Femur (tissue), 1 donor: ENCODE measurements at regions not wholly inside any gene's neighbourhood (a gene's known extent, or its start where the extent isn't known, plus 50 kb on each side); places are given as distances from the start of the nearest gene placed in this dataset.
"Not testable (repeated sequence)": the region's sequence is repeated elsewhere in the genome, so short reads cannot be mapped to it uniquely, and the experiment has no call there.

Source experiments
- DNase-seq: peaks from one replicate; pipeline ENCODE4 v3.0.0-alpha.2; 2017

- DNase-seq, result no peak
Observed at GRCh38 chr6:97689078-97689754, 406.2 kb upstream of the MMS22L start.

DNA sequence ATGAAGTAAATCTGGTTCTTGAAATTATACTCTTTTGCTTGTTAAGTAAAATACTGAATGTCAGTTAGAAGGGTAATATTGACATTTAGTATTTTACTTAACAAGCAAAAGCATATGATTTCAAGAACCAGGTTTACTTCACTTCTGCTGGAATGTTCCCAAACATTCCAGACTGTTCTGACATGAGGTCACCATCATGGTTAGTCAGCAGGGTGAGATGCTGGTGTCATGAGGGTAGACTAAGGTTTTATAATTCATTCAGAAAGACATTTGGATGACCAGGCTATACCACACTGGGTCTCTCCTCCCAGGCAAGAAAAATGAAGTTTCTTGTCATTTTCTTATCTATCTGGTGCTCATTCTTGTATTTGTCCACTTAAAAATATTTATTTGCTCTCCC lies 414.4 kb upstream of the MMS22L start:
- DNase-seq, result no peak

DNA sequence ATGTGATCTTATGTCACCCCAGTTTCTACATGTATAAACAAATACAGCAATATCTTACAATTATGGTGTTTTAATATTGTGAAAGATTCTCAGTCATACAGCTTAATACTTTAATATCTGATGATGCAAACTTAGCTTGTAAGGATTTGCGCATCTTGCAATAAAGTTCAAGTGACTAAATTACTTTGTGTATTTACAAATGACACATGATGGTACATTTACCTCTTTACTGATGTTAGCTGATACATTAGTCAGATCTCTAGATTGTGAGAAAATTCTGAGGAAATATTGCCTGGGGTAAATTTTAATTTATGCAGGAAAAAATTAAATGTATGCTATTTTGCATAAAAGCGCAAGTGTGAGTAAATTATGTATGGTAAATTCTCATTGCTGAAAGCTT lies 418.8 kb upstream of the MMS22L start:
- no peak for DNase-seq

GRCh38 chr6:97702248-97702647 lies 419.2 kb upstream of the MMS22L start:
- no peak for DNase-seq

- DNase-seq, result no peak
Observed at GRCh38 chr6:97703661-97704060, 420.6 kb upstream of the MMS22L start.

- DNase-seq, result no peak
Observed at GRCh38 chr6:97705568-97705967, 422.6 kb upstream of the MMS22L start.

- DNase-seq, result no peak
Observed at GRCh38 chr6:97712751-97713150, 429.7 kb upstream of the MMS22L start.

GRCh38 chr6:97714772-97715171 lies 431.8 kb upstream of the MMS22L start:
- DNase-seq, result no peak

DNA sequence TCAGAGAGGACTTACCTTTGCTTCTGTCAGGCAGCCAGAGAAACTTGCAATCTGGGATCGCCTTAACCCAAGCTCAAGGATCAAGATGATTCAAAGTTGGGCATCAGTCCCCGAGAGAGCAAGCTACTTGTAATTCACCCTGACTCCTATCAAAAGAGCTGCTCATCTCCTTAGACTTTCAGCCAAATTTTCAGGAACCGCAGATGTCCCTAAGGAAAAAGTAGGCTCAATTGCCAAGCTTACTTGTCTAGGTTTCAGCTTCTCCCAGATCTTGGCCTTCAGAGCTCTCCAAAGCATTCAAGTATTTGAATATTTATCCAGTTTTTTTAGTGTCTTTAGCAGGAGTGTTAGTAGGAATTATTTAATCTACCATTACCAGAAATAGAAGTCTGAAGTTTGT lies 434.1 kb upstream of the MMS22L start:
- no peak for DNase-seq

DNA sequence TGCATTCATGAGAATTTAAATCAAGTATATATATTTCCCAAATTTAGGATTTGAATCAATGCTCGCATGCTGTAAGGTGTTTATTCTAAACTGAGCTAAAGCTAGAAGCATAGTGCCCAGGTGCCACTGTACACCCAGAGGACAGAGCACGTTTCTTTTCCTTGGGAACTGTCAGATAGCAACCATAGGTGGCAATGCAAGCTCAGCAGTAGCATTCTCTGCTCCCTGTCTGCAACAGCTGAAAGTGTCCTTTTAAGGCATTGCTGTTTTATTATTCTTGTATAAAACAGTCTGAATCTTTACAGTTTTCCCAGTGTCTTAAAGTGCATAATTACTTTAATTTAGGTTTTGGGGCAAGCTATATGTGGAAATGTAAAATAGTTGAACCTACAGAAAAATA lies 443.4 kb upstream of the MMS22L start:
- no peak for DNase-seq

- DNase-seq, result no peak
Observed at GRCh38 chr6:97732045-97732444, 449.0 kb upstream of the MMS22L start.

DNA sequence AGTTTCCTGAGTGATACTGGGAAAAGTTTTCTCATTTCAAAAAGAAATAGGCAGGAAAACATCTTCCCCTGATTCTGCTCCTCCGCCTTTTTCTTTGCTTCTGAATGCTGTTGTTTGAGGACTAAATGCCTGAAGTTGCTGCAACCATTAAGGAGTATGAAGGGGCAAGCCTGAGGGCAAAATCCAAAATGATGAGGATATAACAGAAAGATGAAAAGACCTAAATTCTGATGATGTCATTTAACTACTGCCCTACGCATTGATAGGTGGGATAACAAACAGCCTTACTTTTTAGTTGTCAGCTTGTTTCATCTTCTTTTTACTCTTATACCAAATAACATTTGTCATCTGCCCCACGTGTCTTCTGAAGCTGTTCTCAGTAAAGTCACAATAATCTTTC lies 474.6 kb upstream of the MMS22L start:
- no peak for DNase-seq

- no peak for DNase-seq
Observed at GRCh38 chr6:97765461-97765860, 482.4 kb upstream of the MMS22L start.

DNA sequence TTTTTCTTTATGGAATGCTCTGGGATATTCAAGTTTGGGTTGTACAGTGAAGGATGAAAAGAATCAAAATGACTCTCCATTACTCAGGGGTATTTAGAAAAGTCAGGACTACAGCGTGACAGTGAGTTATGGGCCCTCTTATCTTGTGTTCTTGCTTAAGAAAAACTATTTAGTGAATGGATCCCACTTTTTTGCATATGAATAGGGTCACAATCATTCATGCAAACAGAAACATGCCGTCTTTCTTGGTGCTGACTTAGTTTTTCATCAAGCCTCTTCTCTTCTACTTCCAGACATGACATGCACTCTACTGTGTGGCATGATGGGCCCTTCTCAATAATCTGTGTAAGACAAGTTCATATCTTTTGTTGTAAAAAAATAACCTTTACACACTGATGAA lies 488.4 kb upstream of the MMS22L start:
- no peak for DNase-seq

GRCh38 chr6:97775012-97775411 lies 492.0 kb upstream of the MMS22L start:
- no peak for DNase-seq

DNA sequence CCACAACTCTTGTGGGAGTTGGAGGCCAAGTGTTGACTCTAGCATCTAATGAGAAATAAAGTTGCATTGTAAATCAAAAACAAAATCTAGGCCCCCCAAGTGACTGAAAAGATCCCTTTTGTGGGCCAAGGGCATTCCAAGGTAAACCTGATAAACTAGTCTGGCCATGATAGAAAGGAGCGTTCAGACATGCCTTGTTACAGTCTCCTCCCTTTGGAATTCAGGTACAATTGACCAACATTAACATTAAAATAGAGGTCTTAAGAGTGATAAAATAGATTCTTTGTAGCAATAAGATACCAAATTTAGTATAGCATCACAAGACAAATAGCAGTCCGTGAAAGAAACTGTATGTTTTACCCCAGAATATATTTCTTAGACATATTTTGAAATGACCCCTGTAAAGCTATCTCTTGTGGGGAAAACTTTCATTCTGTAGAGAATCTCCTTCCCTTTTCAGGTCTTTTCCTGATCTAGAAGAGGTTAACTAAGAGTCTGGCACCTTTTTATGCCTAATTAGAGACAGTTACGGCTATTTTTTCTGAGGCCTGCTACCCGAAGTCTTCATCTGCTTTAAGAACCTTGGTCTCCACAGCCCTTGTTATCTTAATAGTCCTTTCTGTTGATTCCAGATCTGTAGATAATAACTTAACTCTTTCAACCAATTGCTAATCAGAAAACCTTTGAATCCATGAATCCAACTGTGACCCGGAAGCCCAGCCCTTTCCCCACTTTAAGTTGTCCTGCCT lies 495.4 kb upstream of the MMS22L start:
- DNase-seq, result no peak

GRCh38 chr6:97779039-97779766 lies 496.2 kb upstream of the MMS22L start:
- DNase-seq, result not testable (repeated sequence)

DNA sequence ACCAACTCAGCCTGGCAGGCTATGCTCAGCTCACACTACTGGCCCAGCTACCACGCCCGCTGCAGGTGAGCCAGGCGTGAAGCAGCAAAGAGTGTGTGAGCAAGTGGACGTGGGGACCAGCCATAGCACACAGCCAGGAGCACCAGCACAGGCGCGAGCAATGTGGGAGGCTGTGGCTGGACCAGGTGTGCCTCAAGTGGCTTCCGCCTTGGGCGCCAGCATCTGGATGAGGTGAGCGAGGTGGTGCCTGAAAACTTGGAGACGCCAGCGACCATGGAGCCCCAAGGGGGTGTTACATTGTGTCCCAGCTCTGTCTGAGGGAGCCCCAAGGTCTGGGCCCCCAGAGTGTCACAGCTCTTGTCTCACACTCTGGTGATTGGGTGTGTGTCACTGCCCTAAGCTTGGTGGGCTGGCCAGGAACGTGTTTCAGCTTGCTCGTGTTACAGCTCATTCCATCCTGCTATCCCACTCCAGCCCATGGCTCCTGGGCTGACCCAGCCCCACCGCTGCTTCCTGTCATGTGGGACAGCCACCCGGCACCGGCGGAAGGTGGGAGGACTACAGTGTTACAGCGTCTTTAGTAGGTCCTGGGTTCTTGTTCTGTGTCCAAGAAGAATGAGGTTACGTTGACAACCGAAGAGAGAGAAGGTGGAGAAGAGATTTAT lies 508.0 kb upstream of the MMS22L start:
- no peak for DNase-seq

GRCh38 chr6:97805596-97805995 lies 522.6 kb upstream of the MMS22L start:
- no peak for DNase-seq

GRCh38 chr6:97812940-97813339 lies 529.9 kb upstream of the MMS22L start:
- no peak for DNase-seq

DNA sequence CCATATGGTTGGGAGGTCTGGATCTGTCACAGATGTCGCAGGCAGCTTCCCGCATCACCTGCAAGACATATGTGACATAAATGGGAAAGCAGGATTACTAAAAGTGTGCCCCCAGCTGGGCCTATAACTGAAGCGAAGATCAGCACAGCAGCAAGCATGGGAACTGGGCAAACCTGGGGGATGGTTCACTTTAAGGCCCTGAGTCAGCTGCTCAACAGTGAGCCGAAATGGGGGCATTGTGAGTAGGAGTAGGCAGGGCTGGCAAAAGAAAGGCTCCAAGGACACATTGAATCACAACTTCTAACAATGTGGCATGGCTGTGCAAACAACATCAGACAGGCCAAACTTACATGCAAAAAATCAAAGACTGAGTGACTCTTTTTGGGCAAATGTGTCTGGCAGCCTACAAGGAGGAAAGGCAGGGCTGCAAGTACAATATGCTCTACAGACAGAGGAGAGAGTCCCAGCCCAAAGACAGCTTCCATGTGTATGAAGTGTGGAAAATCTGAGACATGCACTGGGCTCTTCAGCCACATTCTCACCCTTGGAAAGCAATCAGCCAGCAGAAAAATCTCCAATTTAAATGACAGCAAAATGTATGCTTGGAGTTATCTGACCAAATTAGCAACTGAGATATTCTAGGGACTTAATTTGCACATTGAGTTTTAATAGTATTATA lies 531.0 kb upstream of the MMS22L start:
- DNase-seq, result peak; percentile 23

GRCh38 chr6:97815301-97815812 lies 532.3 kb upstream of the MMS22L start:
- no peak for DNase-seq

- DNase-seq, result no peak
Observed at GRCh38 chr6:97816526-97816925, 533.5 kb upstream of the MMS22L start.
